Body of pancreas (tissue), 4 donors: ENCODE measurements at regions not wholly inside any gene's neighbourhood (a gene's known extent, or its start where the extent isn't known, plus 50 kb on each side); places are given as distances from the start of the nearest gene placed in this dataset.

Experiments used
- CTCF ChIP-seq, 7 experiments: fragments of 450-650 bp in 4 of 7; fragments of 200-600 bp in 3 of 7; sonication (generic) in 3 of 7; IDR thresholded peaks; one replicate each; pipeline ENCODE4 v1.5.1; 2016 to 2019; ENCODE audit warnings: antibody characterized with exemption in 7 of 7
- POLR2A ChIP-seq, 3 donors: fragments of 450-650 bp; IDR thresholded peaks; one replicate each; pipeline ENCODE4 v1.6.1; 2016; ENCODE audit warnings: antibody characterized with exemption in 3 of 3, mild to moderate bottlenecking in 2 of 3

GRCh38 chr5:38714240-38714639 is 131.6 kb upstream of the OSMR start:
- TF ChIP-seq CTCF (IDR thresholded peaks at IDR 0.05): no peak
- no peak for TF ChIP-seq POLR2A (IDR thresholded peaks at IDR 0.05)
